C4-2B (cell line): ENCODE measurements at regions not wholly inside any gene's neighbourhood (a gene's known extent, or its start where the extent isn't known, plus 50 kb on each side); places are given as distances from the start of the nearest gene placed in this dataset.

Experiments
- CTCF ChIP-seq: fragments of 450-650 bp; conservative IDR thresholded peaks from 2 replicates; pipeline ENCODE4 v1.5.1; 2017; ENCODE audit warnings: mild to moderate bottlenecking
- ZFX ChIP-seq: fragments of 450-650 bp; IDR thresholded peaks from 2 replicates; pipeline ENCODE4 v1.6.1; 2017

DNA sequence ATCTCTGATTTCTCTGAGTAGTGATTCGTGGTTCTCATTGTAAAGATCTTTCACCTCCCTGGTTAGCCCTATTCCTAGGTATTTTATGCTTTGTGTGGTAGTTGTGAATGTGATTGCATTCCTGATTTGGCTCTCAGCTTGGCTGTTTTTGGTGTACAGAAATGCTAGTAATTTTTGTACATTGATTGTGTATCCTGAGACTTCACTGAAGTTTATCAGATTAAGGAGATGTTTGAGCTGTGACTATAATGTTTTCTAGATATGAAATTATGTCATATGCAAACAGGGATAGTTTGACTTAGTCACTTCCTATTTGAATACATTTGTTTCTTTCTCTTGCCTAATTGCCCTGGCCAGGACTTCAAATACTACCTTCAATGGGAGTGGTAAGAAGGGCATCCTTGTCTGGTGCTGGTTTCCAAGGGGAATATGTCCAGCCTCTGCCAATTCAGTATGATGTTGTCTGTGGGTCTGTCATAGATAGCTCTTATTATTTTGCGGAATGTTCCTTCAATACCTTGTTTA, 251.9 kb upstream of the ZNF804A start:
- no peak for TF ChIP-seq CTCF
- no peak for TF ChIP-seq ZFX
